Colonic mucosa (tissue), 4 donors: ENCODE measurements at regions not wholly inside any gene's neighbourhood (a gene's known extent, or its start where the extent isn't known, plus 50 kb on each side); places are given as distances from the start of the nearest gene placed in this dataset.

Experiments used
- DNase-seq: peaks from one replicate; pipeline ENCODE4 v3.0.0-alpha.2; 2020
- H3K27ac ChIP-seq: fragments of 200-600 bp; one replicate; pipeline ENCODE4 v1.8.0; 2021
- H3K27me3 ChIP-seq: fragments of 200-600 bp; one replicate; pipeline ENCODE4 v1.8.0; 2021
- H3K36me3 ChIP-seq: fragments of 200-600 bp; one replicate; pipeline ENCODE4 v1.8.0; 2021
- H3K4me1 ChIP-seq: fragments of 200-600 bp; one replicate; pipeline ENCODE4 v1.8.0; 2021; ENCODE audit warnings: mild to moderate bottlenecking
- H3K4me3 ChIP-seq: fragments of 200-600 bp; one replicate; pipeline ENCODE4 v1.8.0; 2021
- H3K9ac ChIP-seq, 2 donors: one replicate each; pipeline ENCODE4 v1.7.0; 2013; ENCODE audit warnings: control low read depth in 2 of 2, low read depth in 2 of 2, low read length in 2 of 2
- H3K9me3 ChIP-seq: fragments of 200-600 bp; one replicate; pipeline ENCODE4 v1.8.0; 2021
- CTCF ChIP-seq: fragments of 200-600 bp; IDR thresholded peaks from one replicate; pipeline ENCODE4 v1.8.0; 2022; ENCODE audit warnings: antibody characterized with exemption, mild to moderate bottlenecking
- intact Hi-C: fragments of 100-400 bp; cut with DNase I; formaldehyde crosslinking; loops from one replicate; pipeline ENCODE4 v1.14.1; 2022
- donor health status: healthy.
- donor health status: DM: no; HTN: no; CAD: no.
- donor health status: DM: no; HTN: no; CAD: no.

GRCh38 chr4:56130606-56131155, 181.9 kb downstream of the CEP135 start:
- Histone ChIP-seq H3K27me3 (no peaks in the 10 kb centered on the region), H3K9ac (no peak overlapping the region), H3K36me3 (no peaks in the 10 kb centered on the region), H3K9me3 (no peaks in the 10 kb centered on the region), H3K4me3 (no peak overlapping the region), H3K27ac (no peak overlapping the region), H3K4me1 (no peaks in the 10 kb centered on the region)
- TF ChIP-seq CTCF = no peak
- DNase-seq = no peak
- intact Hi-C loops = no loop called here

GRCh38 chr4:56129431-56129861, 180.7 kb downstream of the CEP135 start:
- DNase-seq = peak; percentile 76
- no peaks in the 10 kb centered on the region for H3K9me3 ChIP-seq
- H3K27me3 ChIP-seq = no peaks in the 10 kb centered on the region
- no peak overlapping the region for H3K4me3 ChIP-seq
- peak; percentile 53 for TF ChIP-seq CTCF
- no peak overlapping the region for H3K9ac ChIP-seq
- H3K4me1 ChIP-seq = no peaks in the 10 kb centered on the region
- H3K36me3 ChIP-seq = no peaks in the 10 kb centered on the region
- no peak overlapping the region for H3K27ac ChIP-seq
- intact Hi-C loops = loop anchor here (1.0 kb wide), 1 partner anchor 172 kb away; no protein-coding TSS in a partner anchor

GRCh38 chr4:56128213-56128612, 179.5 kb downstream of the CEP135 start:
- H3K9me3 ChIP-seq = no peaks in the 10 kb centered on the region
- DNase-seq = no peak
- no peaks in the 10 kb centered on the region for H3K4me1 ChIP-seq
- no peaks in the 10 kb centered on the region for H3K36me3 ChIP-seq
- H3K27me3 ChIP-seq = no peaks in the 10 kb centered on the region
- no peak overlapping the region for H3K27ac ChIP-seq
- no peak for TF ChIP-seq CTCF
- intact Hi-C loops = no loop called here
- no peak overlapping the region for H3K4me3 ChIP-seq
- no peak overlapping the region for H3K9ac ChIP-seq

- H3K9me3 ChIP-seq = no peaks in the 10 kb centered on the region
- no peaks in the 10 kb centered on the region for H3K27me3 ChIP-seq
- no peak for TF ChIP-seq CTCF
- intact Hi-C loops = no loop called here
- no peak overlapping the region for H3K27ac ChIP-seq
- H3K9ac ChIP-seq = no peak overlapping the region
- H3K4me1 ChIP-seq = no peaks in the 10 kb centered on the region
- H3K36me3 ChIP-seq = no peaks in the 10 kb centered on the region
- no peak overlapping the region for H3K4me3 ChIP-seq
- no peak for DNase-seq
Observed at GRCh38 chr4:56127716-56128115, 179.0 kb downstream of the CEP135 start.

GRCh38 chr4:56123547-56123946, 174.8 kb downstream of the CEP135 start:
- no peaks in the 10 kb centered on the region for H3K36me3 ChIP-seq
- H3K4me3 ChIP-seq = no peak overlapping the region
- H3K27ac ChIP-seq = no peak overlapping the region
- DNase-seq = no peak
- no peak overlapping the region for H3K9ac ChIP-seq
- TF ChIP-seq CTCF = no peak
- intact Hi-C loops = no loop called here
- H3K4me1 ChIP-seq = no peaks in the 10 kb centered on the region
- H3K27me3 ChIP-seq = no peaks in the 10 kb centered on the region
- no peaks in the 10 kb centered on the region for H3K9me3 ChIP-seq
